GM12875 (cell line): ENCODE measurements at regions not wholly inside any gene's neighbourhood (a gene's known extent, or its start where the extent isn't known, plus 50 kb on each side); places are given as distances from the start of the nearest gene placed in this dataset.

Source experiments
- H3K4me3 ChIP-seq: one replicate; pipeline ENCODE4 v1.5.1; 2011; ENCODE audit warnings: low read depth, low read length, control low read depth
- TF ChIP-seq, protein P1 (sequence below): IDR thresholded peaks from 2 replicates; pipeline ENCODE4 v1.5.1; 2011; ENCODE audit warnings: low read depth, mild to moderate bottlenecking, control low read depth, inconsistent platforms, low read length, moderate library complexity, borderline replicate concordance; ENCODE audit not compliant: insufficient read depth

DNA sequence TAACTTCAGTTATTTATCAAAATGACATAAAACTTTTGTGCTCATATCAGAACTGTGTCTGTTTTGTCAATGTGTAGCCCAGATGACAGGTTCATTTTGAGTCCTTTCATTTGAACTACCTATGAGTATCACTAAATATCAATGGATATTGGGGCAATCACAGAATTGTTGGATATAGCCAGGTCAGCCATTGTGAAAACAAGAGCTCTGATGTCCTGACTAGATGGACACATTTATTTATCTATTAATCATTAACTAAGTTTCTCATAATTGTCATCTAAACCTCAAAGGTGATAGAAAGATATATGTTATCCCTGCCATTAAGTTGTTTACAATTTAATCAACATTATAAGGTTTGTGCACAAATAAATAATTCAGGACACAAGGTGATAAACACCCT, 638.3 kb upstream of the GRIA3 start:
- TF ChIP-seq, protein P1, sequence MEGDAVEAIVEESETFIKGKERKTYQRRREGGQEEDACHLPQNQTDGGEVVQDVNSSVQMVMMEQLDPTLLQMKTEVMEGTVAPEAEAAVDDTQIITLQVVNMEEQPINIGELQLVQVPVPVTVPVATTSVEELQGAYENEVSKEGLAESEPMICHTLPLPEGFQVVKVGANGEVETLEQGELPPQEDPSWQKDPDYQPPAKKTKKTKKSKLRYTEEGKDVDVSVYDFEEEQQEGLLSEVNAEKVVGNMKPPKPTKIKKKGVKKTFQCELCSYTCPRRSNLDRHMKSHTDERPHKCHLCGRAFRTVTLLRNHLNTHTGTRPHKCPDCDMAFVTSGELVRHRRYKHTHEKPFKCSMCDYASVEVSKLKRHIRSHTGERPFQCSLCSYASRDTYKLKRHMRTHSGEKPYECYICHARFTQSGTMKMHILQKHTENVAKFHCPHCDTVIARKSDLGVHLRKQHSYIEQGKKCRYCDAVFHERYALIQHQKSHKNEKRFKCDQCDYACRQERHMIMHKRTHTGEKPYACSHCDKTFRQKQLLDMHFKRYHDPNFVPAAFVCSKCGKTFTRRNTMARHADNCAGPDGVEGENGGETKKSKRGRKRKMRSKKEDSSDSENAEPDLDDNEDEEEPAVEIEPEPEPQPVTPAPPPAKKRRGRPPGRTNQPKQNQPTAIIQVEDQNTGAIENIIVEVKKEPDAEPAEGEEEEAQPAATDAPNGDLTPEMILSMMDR = no peak

DNA sequence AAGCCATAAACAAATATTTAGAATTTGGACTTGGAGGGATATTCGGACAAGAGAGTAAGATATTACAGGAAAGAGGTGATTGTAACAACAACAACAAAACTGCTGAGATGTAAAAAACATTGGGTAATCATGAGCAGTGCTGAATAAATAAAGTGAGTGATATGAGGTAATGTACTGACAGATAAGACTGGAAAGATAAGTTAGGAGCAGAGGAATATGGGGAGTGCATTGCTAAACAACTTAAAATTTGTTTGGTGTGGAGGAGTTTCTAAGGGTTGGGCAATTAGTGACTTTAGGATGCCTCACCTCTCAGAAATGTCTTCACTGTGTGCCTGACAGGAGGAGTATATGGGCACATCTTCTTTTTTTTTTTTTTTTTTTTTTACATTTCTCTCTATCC, 637.8 kb upstream of the GRIA3 start:
- no peak overlapping the region for H3K4me3 ChIP-seq
- TF ChIP-seq, protein P1 = no peak

More for the DNA sequence above, 638.3 kb upstream of the GRIA3 start:
- no peak overlapping the region for H3K4me3 ChIP-seq

GRCh38 chrX:122552286-122552800, 631.7 kb upstream of the GRIA3 start:
- TF ChIP-seq, protein P1 = no peak
- no peak overlapping the region for H3K4me3 ChIP-seq

DNA sequence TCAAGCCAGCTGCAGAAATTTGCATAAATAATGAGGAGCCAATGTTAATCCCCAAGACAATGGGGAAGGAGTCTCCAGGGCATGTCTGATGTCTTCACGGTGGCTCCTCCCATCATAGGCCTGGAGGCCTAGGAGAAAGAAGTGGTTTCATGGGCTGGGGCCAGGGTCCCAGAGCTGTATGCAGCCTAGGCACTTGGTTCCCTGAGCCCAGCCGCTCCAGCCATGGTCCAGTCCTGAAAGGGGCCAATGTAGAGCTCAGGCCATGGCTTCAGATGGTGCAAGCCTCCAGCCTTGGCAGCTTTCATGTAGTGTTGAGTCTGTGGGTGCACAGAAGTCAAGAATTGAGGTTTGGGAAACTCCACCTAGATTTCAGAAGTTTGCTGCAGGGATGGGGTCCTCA, 628.2 kb upstream of the GRIA3 start:
- TF ChIP-seq, protein P1 = no peak
- no peak overlapping the region for H3K4me3 ChIP-seq

GRCh38 chrX:122565952-122566351, 618.1 kb upstream of the GRIA3 start:
- TF ChIP-seq, protein P1 = no peak
- no peak overlapping the region for H3K4me3 ChIP-seq

GRCh38 chrX:122566401-122566800, 617.7 kb upstream of the GRIA3 start:
- TF ChIP-seq, protein P1 = no peak
- H3K4me3 ChIP-seq = no peak overlapping the region

DNA sequence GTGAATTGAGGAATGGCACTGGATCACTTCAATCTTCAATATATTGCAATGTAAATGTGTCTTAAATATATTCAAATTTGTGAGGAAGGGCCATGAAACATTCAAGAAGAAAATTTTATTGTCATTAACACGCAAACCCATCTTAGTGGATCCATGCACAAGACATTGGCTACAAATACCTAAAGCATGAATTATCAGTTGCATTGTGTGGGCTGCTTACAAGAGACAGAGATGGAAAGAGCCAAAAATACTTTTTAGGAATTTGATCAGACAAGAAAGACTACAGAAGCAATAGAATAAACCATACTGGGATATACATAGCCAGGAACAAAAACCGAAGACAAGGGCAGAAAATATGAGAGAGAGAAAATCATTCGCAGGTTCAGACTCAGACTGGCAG, 616.2 kb upstream of the GRIA3 start:
- H3K4me3 ChIP-seq = no peak overlapping the region
- TF ChIP-seq, protein P1 = no peak
